NCI-H1436 treated with DMSO at 0.1 percent for 48 hours (cell line): ENCODE measurements at regions not wholly inside any gene's neighbourhood (a gene's known extent, or its start where the extent isn't known, plus 50 kb on each side); places are given as distances from the start of the nearest gene placed in this dataset.

Source experiments
- DNase-seq: peaks from one replicate; lab custom pipeline; 2025; lab: John Stamatoyannopoulos, UW

GRCh38 chr13:58051396-58051795 lies 419.9 kb downstream of the PCDH17 start:
- no peak for DNase-seq

DNA sequence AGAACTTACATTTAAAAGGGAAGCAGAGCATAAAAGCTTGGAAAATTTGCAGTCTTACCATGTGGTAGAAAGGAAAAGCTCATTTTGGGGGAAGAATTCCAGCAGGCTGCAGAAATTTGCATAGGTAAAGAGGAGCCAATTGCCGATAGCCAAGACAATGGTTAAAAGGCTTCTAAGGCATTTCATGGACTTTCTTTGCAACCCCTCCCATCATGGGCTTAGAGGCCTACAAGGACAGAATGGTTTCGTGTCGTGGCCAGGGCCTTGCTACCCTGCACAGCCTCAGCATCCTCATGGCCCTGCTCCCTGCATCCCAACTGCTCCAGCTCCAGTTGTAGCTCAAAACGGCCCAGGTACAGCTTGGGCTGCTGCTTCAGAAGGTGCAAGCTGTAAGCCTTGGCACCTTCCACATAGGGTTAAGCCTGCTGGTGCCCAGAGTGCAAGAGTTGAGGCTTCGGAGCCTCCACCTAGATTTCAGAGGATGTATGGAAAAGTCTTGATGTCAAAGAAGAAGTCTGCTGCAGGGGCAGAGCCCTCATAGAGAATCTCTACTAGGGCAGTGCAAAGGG lies 420.3 kb downstream of the PCDH17 start:
- no peak for DNase-seq

DNA sequence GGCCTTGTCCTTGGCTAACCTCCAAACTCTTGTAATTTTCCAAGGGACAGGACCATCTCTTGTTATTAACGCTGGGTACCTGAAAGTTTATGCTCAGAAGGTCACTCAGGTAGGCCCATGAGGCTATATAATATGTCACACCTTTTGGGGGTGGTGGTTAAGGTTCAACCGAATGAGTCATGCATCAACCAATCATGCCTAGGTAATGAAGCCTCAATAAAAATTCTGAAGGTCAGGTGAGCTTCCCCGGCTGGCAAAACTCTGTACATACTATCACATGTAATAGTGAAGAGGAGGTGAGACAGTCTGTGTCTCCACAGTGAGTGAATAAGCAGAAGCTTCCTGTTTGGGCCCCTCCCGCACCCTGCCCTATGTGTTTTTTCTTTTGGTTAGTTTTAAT lies 424.9 kb downstream of the PCDH17 start:
- no peak for DNase-seq

- DNase-seq: no peak
Measured at GRCh38 chr13:58059624-58060023, 428.1 kb downstream of the PCDH17 start.

- DNase-seq: no peak
Measured at GRCh38 chr13:58080806-58081205, 449.3 kb downstream of the PCDH17 start.

- DNase-seq: no peak
Measured at GRCh38 chr13:58081301-58081820, 449.8 kb downstream of the PCDH17 start.

GRCh38 chr13:58083064-58083463 lies 451.5 kb downstream of the PCDH17 start:
- DNase-seq: no peak

DNA sequence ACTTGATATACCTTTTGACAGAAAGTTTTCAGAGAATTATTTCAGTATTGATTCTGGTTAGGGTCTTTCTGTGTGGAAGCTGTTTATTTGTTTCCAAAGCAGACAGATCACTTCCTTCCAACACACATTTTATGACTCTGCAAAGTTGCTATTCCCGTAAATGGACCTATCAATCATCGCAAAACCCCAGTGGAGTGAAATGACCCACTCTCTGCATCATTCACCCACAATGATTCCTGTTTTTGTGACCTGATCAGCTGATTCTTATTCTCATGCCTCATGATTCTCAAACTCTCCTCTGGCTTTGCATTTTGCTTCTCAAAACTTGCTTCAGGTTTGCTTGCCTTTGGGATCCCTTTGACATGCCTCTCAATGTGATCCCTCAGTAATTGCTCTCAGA lies 453.7 kb downstream of the PCDH17 start:
- no peak for DNase-seq

DNA sequence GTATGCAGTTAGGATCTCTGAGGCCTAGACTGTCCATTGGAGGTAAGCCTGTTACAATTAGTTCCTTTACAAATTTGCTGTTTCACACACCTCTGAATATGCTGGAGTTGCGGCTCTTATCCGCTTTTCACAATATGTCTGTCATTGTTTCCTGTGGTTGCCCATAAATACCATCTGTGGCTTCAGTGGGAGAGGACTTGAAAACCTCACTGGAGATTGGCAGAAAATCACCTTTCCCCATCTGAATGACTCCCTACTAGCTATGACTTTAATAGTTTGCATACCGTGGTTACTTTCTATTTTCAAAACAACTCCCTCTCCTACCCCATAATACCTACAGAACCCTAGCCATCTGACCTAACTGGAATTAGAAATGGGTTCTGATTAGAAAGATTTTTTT lies 454.3 kb downstream of the PCDH17 start:
- DNase-seq: no peak

- DNase-seq: no peak
Measured at GRCh38 chr13:58087566-58087965, 456.0 kb downstream of the PCDH17 start.

DNA sequence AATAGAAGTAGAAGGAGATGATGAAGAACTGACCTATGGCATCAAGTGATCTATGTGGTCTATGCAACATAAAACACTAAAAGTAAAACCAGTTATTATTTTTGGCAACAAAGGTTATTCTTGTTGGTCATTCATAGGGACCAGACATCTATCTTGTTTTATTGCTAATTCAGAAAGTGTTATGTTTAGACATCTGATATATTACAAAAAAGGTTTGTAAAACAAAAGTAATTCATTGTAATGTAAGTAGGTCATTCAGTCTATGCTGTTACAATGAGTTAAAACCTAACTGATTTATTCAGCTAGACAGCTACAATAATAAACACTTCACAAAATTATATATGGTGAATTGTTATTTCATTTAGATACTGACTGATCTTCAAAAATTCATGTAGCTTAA lies 461.9 kb downstream of the PCDH17 start:
- no peak for DNase-seq

- DNase-seq: no peak
Measured at GRCh38 chr13:58097831-58098230, 466.3 kb downstream of the PCDH17 start.

DNA sequence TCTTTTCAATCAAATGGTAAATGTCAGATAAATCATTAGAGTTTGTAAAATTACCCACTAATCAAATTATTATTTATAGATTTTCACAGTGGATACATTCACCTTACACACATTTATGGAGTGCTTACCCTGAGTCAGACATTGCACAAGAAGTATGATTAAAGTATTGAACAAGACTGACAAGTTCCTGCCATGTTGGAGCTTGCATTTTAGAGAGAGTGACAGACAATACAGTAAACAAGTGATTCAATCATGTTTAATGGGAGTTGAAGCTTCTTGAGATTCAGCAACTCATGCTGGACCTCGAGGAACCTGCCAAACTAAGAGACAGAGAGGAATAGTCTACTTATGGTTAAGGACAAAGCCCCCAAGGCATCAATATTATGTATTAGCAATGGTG lies 487.8 kb downstream of the PCDH17 start:
- no peak for DNase-seq

GRCh38 chr13:58119804-58120203 lies 488.3 kb downstream of the PCDH17 start:
- DNase-seq: no peak

DNA sequence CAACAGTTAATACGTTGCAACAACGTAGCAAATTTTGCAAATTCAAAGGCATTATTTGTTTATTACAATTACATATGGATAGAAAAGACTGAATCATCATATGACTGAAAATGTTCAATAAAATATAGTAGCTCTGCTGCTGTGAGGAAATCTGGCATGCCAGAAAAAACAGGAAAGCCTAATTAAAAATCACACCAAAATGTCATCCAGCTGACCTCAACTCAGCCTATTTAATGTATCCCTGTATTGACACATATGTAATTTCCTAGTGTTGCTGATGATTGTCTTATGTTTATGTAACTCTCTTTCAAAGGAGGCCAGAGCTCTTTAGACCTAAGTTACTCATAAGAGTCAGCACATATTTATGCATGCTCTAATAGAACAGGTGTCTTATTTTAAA lies 495.0 kb downstream of the PCDH17 start:
- DNase-seq: no peak

DNA sequence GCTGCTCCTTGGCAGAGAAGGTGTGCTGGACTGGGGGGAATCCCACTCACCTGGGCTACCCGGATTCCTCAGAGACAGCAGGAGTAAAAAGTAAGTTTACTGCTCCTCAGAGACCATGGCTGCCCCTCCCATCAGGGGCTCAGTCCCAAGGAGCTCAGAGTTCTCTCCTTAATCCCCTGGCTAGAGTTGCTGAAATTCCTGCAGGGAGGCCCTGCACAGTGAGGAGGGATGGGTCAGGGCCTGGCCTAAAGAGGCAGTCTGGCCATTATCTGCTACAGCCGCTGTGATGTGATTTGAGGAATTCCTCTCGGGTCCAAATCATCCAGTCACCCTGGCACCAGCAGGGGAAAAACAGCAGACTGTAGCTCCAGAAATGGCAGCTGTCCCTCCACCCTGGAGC lies 502.5 kb downstream of the PCDH17 start:
- no peak for DNase-seq

DNA sequence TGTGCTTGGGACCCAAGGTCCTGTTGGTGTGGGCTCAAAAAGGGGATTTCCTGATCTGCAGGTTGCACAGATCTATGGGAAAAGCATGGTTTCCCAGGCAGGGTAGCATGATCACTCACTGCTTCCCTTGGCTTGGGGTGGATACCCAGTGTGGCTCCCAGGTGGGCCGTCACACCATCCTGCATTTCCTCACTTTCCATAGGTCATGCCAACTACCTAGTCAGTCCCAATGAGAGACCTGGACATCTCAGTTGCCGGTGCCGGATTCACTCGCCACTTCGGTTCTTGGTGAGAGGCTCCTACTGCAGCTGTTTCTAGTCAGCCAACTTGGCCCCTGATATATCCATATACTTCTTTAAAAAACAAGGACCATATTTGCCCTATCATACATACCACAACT lies 503.0 kb downstream of the PCDH17 start:
- no peak for DNase-seq

- DNase-seq: no peak
Measured at GRCh38 chr13:58142952-58143351, 511.4 kb downstream of the PCDH17 start.

GRCh38 chr13:58144616-58145015 lies 513.1 kb downstream of the PCDH17 start:
- no peak for DNase-seq

DNA sequence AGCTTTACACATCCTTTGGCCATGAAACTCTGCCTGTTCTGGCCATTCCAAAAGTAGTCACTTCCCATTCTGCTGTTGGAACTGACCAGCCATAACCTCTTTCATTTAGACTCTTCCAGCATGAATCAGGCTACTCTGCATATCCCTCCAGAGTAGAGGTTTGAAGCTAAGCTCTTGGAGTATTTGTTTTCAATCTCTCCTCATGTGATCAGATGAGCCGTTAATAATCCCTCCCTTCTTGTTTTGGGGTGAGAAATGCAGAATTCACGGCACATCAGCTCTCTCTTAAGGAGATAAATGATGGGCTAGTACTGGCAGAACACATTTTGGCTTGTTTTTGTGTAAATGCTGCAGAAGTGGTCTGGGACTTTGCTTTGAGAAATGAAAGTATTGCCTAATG lies 519.9 kb downstream of the PCDH17 start:
- no peak for DNase-seq

DNA sequence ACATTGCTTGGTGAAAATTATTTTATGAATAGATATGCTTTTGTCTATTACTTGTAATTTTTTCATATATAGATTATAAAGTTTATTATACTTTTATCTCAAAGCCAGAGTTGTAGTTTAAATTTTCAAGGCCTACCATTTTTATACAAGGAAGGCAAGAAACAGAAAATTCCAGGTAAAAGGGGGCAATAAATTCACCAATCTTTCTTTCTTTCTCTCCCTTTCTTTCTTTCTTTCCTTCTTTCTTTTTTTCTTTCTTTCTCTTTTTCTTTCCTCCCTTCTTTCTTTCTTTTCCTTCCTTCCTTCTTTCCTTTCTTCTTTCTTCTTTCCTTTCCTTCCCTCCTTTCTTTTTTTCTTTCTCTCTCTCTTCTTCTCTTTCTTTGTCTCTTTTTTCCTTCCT lies 529.4 kb downstream of the PCDH17 start:
- no peak for DNase-seq

DNA sequence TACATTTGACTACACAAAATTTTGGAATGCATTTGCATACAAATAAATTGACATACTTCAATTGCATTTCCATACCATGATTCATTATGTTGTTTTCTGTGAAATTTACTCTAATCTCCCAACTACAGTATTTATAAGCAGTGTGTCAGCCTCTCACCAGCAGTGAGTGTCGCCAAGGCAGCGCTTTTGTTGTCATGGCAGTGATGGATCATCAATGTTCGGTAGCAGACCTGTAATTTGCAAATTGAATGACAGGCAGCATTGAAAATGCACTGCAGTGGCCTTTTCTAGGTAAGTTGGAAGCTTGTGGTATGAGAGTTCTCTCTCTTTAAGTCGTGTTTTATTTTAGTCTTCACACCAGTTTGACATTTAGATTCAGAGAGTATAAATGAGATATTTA lies 534.1 kb downstream of the PCDH17 start:
- DNase-seq: peak; percentile 10

DNA sequence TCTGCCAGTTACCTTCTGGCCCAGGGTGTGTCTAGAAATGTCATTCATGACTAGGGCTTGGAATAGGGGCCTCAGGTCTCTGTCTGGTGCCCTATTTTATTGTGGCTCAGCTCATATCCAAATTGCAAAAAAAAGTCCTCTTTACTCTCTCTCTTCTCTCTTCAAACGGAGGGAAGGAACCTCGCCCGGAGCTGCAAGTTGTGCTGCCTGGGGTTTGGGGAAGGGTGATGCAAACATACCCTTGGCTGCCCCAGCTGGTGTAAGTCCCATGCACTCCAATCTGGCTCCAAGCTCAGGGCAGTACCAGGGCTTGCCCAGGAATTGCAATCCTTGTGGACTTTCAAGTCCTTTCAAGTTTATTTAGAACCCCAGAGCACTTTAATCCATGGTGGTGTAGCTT lies 549.6 kb downstream of the PCDH17 start:
- DNase-seq: no peak

- DNase-seq: no peak
Measured at GRCh38 chr13:58187881-58188280, 556.3 kb downstream of the PCDH17 start.

DNA sequence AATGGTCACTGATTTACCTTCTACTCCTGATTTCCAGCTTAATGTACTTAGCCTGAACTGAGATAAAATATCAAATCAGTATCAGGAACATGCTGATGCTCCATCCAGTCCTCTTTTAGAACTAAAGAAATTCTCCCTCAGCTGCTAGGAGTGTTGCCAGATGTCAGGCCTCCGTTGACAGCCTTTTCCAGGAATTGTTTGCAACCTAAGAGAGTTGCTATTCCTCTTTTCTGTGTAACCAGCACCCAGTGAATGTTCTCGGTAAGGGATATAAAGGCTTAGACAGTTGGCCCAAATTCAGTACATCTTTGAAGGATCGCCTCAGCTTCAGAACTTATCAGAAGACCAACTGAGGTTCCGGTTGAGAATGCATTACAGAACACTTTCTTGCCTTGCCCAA lies 559.0 kb downstream of the PCDH17 start:
- DNase-seq: no peak
